Liver (tissue), 8 donors: ENCODE measurements at regions not wholly inside any gene's neighbourhood (a gene's known extent, or its start where the extent isn't known, plus 50 kb on each side); places are given as distances from the start of the nearest gene placed in this dataset.

Experiments used
- DNase-seq: peaks from one replicate; pipeline ENCODE4 v3.0.0-alpha.2; 2017; ENCODE audit warnings: low spot score
- H3K27ac ChIP-seq, 2 donors: one replicate each; pipeline ENCODE4 v1.7.0; 2013; ENCODE audit warnings: inconsistent platforms in 2 of 2, low read length in 2 of 2, control low read depth in 1 of 2, low read depth in 1 of 2, mild to moderate bottlenecking in 1 of 2
- H3K27me3 ChIP-seq, 4 donors: one replicate each; pipeline versions ENCODE4 v1.6.1 to v1.7.0; 2013; ENCODE audit warnings: low read length in 3 of 4, inconsistent platforms in 1 of 4, mild to moderate bottlenecking in 1 of 4, moderate library complexity in 1 of 4; ENCODE audit not compliant: control insufficient read depth in 4 of 4, insufficient read depth in 4 of 4
- H3K36me3 ChIP-seq, 4 donors: one replicate each; pipeline versions ENCODE4 v1.6.1 to v1.7.0; 2013; ENCODE audit warnings: low read length in 3 of 4, mild to moderate bottlenecking in 3 of 4, low read depth in 1 of 4, moderate library complexity in 1 of 4; ENCODE audit not compliant: control insufficient read depth in 4 of 4, insufficient read depth in 3 of 4
- H3K4me1 ChIP-seq, 4 donors: one replicate each; pipeline versions ENCODE4 v1.6.1 to v1.7.0; 2013; ENCODE audit warnings: low read length in 3 of 4, mild to moderate bottlenecking in 3 of 4, moderate library complexity in 1 of 4; ENCODE audit not compliant: control insufficient read depth in 4 of 4, insufficient read depth in 4 of 4
- H3K4me3 ChIP-seq, 3 donors: one replicate each; pipeline versions ENCODE4 v1.6.1 to v1.7.0; 2013; ENCODE audit warnings: low read length in 3 of 3, control low read depth in 1 of 3, low read depth in 1 of 3, mild to moderate bottlenecking in 1 of 3
- H3K9ac ChIP-seq, 2 donors: one replicate each; pipeline ENCODE4 v1.7.0; 2013; ENCODE audit warnings: low read length in 2 of 2, mild to moderate bottlenecking in 2 of 2, moderate library complexity in 2 of 2, control low read depth in 1 of 2, low read depth in 1 of 2
- H3K9me3 ChIP-seq, 4 donors: one replicate each; pipeline versions ENCODE4 v1.6.1 to v1.7.0; 2013; ENCODE audit warnings: low read length in 3 of 4; ENCODE audit not compliant: control insufficient read depth in 4 of 4
- ATF3 ChIP-seq: IDR thresholded peaks from 2 replicates; pipeline ENCODE4 v1.6.1; 2016; ENCODE audit warnings: antibody characterized with exemption
- CTCF ChIP-seq: fragments of 150-350 bp; IDR thresholded peaks from 2 replicates; pipeline ENCODE4 v1.5.1; 2017; ENCODE audit warnings: improper control_type of control experiment, low read depth, low read length; ENCODE audit not compliant: missing input control
- EGR1 ChIP-seq, 2 donors: IDR thresholded peaks; 2 replicates each; pipeline ENCODE4 v1.6.1; 2016 to 2018; ENCODE audit warnings: antibody characterized with exemption in 2 of 2, low read depth in 2 of 2
- FOXA1 ChIP-seq: IDR thresholded peaks from 2 replicates; pipeline ENCODE4 v1.6.1; 2016; ENCODE audit warnings: antibody characterized with exemption
- FOXA2 ChIP-seq: IDR thresholded peaks from 2 replicates; pipeline ENCODE4 v1.6.1; 2016; ENCODE audit warnings: antibody characterized with exemption
- GABPA ChIP-seq, 2 donors: IDR thresholded peaks in 1 of 2; conservative IDR thresholded peaks in 1 of 2; 2 replicates each; pipeline ENCODE4 v1.6.1; 2016; ENCODE audit warnings: antibody characterized with exemption in 2 of 2, mild to moderate bottlenecking in 1 of 2, moderate library complexity in 1 of 2
- HNF4A ChIP-seq, 2 donors: conservative IDR thresholded peaks; 2 replicates each; pipeline ENCODE4 v1.6.1; 2016; ENCODE audit warnings: antibody characterized with exemption in 2 of 2, mild to moderate bottlenecking in 2 of 2
- HNF4G ChIP-seq: IDR thresholded peaks from 2 replicates; pipeline ENCODE4 v1.6.1; 2016; ENCODE audit warnings: antibody characterized with exemption
- MAX ChIP-seq: IDR thresholded peaks from 2 replicates; pipeline ENCODE4 v1.6.1; 2016; ENCODE audit warnings: antibody characterized with exemption
- NR2F2 ChIP-seq: IDR thresholded peaks from 2 replicates; pipeline ENCODE4 v1.6.1; 2016; ENCODE audit warnings: antibody characterized with exemption
- RAD21 ChIP-seq, 2 donors: IDR thresholded peaks; 2 replicates each; pipeline ENCODE4 v1.6.1; 2016; ENCODE audit warnings: antibody characterized with exemption in 2 of 2, mild to moderate bottlenecking in 2 of 2
- REST ChIP-seq: IDR thresholded peaks from 2 replicates; pipeline ENCODE4 v1.6.1; 2016; ENCODE audit warnings: antibody characterized with exemption, mild to moderate bottlenecking
- RXRA ChIP-seq, 2 donors: IDR thresholded peaks; 2 replicates each; pipeline ENCODE4 v1.6.1; 2017 to 2018; ENCODE audit warnings: antibody characterized with exemption in 2 of 2, mild to moderate bottlenecking in 1 of 2
- SP1 ChIP-seq: IDR thresholded peaks from 2 replicates; pipeline ENCODE4 v1.6.1; 2018; ENCODE audit warnings: antibody characterized with exemption, mild to moderate bottlenecking
- TAF1 ChIP-seq: conservative IDR thresholded peaks from 2 replicates; pipeline ENCODE4 v1.6.1; 2016; ENCODE audit warnings: antibody characterized with exemption, mild to moderate bottlenecking
- YY1 ChIP-seq: IDR thresholded peaks from 2 replicates; pipeline ENCODE4 v1.6.1; 2016; ENCODE audit warnings: antibody characterized with exemption, mild to moderate bottlenecking
- ZBTB33 ChIP-seq: IDR thresholded peaks from 2 replicates; pipeline ENCODE4 v1.6.1; 2016; ENCODE audit warnings: antibody characterized with exemption
- WGBS: extraction: QIAGEN DNeasy Blood & Tissue Kit; methylation state at CpG from one replicate; pipeline ENCODE4 v1.1.7; 2013; 5-methylcytosine and 5-hydroxymethylcytosine counted together
- donor health status: healthy.
- donor health status: healthy.
- donor health status: healthy.
- donor health status: healthy.
- donor health status: healthy.

- WGBS: 69% methylated on average over 8 of the region's 8 CpGs
- no peak overlapping the region for H3K4me3 ChIP-seq
Observed at GRCh38 chr16:8483396-8483795, 106.9 kb downstream of the TMEM114 start.

GRCh38 chr16:8481810-8482209 is 108.5 kb downstream of the TMEM114 start:
- DNase-seq: no peak
- Histone ChIP-seq H3K27me3 (no peaks in the 10 kb centered on the region), H3K36me3 (no peaks in the 10 kb centered on the region), H3K4me3 (no peak overlapping the region), H3K4me1 (no peaks in the 10 kb centered on the region), H3K9ac (no peak overlapping the region), H3K27ac (no peak overlapping the region), H3K9me3 (no peaks in the 10 kb centered on the region)
- no peak for TF ChIP-seq SP1
- 65% methylated on average over 3 of the region's 3 CpGs for WGBS

More at GRCh38 chr16:8483396-8483795, 106.9 kb downstream of the TMEM114 start:
- DNase-seq: no peak
- Histone ChIP-seq H3K9me3 (no peaks in the 10 kb centered on the region), H3K4me1 (no peaks in the 10 kb centered on the region), H3K9ac (no peak overlapping the region), H3K27ac (no peak overlapping the region), H3K36me3 (no peaks in the 10 kb centered on the region), H3K27me3 (no peaks in the 10 kb centered on the region)
- TF ChIP-seq TAF1 (no peak), FOXA1 (no peak), YY1 (no peak), ZBTB33 (no peak), SP1 (no peak), HNF4G (no peak), CTCF (no peak), RAD21 (IDR thresholded peaks at IDR 0.05) (no peak), EGR1 (IDR thresholded peaks at IDR 0.05; ENCODE audit: low read depth in 2 of 2) (no peak), GABPA (IDR thresholded peaks at IDR 0.05 in 1 of 2, conservative IDR thresholded peaks at IDR 0.05 in 1 of 2) (no peak), FOXA2 (no peak), RXRA (IDR thresholded peaks at IDR 0.05) (no peak), ATF3 (no peak), MAX (no peak)

GRCh38 chr16:8476824-8477223 is 113.5 kb downstream of the TMEM114 start:
- H3K27me3 ChIP-seq: no peaks in the 10 kb centered on the region
- H3K9me3 ChIP-seq: no peaks in the 10 kb centered on the region
- DNase-seq: no peak
- no peaks in the 10 kb centered on the region for H3K4me1 ChIP-seq
- WGBS: 56% methylated on average over 1 of the region's 1 CpG
- no peak overlapping the region for H3K27ac ChIP-seq
- no peak overlapping the region for H3K9ac ChIP-seq
- H3K4me3 ChIP-seq: no peak overlapping the region
- H3K36me3 ChIP-seq: no peaks in the 10 kb centered on the region
- TF ChIP-seq REST (no peak), GABPA (IDR thresholded peaks at IDR 0.05 in 1 of 2, conservative IDR thresholded peaks at IDR 0.05 in 1 of 2) (no peak), YY1 (no peak), NR2F2 (no peak), FOXA1 (no peak), RXRA (IDR thresholded peaks at IDR 0.05) (no peak), ATF3 (no peak), HNF4A (conservative IDR thresholded peaks at IDR 0.05) (no peak), CTCF (no peak), HNF4G (no peak), RAD21 (IDR thresholded peaks at IDR 0.05) (no peak), MAX (no peak), EGR1 (IDR thresholded peaks at IDR 0.05; ENCODE audit: low read depth in 2 of 2) (no peak)
